ENCODE measurements at regions not wholly inside any gene's neighbourhood (a gene's known extent, or its start where the extent isn't known, plus 50 kb on each side); places are given as distances from the start of the nearest gene placed in this dataset.

- ChIA-PET CTCF (ENCODE audit: unreplicated experiment) (no interaction called here), POLR2A (no interaction called here)
- Histone ChIP-seq H3K79me2 (ENCODE audit: insufficient read depth, low read depth, low read length) (no peaks in the 10 kb centered on the region), H3K4me2 (ENCODE audit: low read length) (no peak overlapping the region), H3K36me3 (ENCODE audit: insufficient read depth, low read length) (no peaks in the 10 kb centered on the region), H3K4me3 (ENCODE audit: low read depth, low read length, poor library complexity, severe bottlenecking) (no peak overlapping the region), H3K4me1 (ENCODE audit: insufficient read depth, low read length, poor library complexity, severe bottlenecking) (no peaks in the 10 kb centered on the region), H3K27ac (ENCODE audit: low read depth, low read length, poor library complexity, severe bottlenecking) (no peak overlapping the region), H2AFZ (ENCODE audit: low read length) (no peak overlapping the region), H3K9me2 (ENCODE audit: insufficient read depth, low read length) (no peaks in the 10 kb centered on the region), H3K9me3 (ENCODE audit: low read length) (no peaks in the 10 kb centered on the region), H4K20me1 (ENCODE audit: insufficient read depth, low read length) (no peaks in the 10 kb centered on the region)
- BruUV-seq (replicated peaks) = no TSS peak
- DNase-seq (ENCODE audit: low spot score) = no peak
- TF ChIP-seq CTCF (conservative IDR thresholded peaks at IDR 0.05; ENCODE audit: low read length) (no peak), EZH2phosphoT487 (IDR thresholded peaks at IDR 0.05; ENCODE audit: borderline replicate concordance, low read depth, low read length) (no peak)
- intact Hi-C loops (cut with micrococcal nuclease; ENCODE audit: unreplicated experiment) = no loop called here
These were observed 176.9 kb downstream of the ASB1 start for GRCh38 chr2:238603596-238603995.

GRCh38 chr2:238606311-238606710, 179.6 kb downstream of the ASB1 start:
- TF ChIP-seq EZH2phosphoT487 (IDR thresholded peaks at IDR 0.05; ENCODE audit: borderline replicate concordance, low read depth, low read length) (no peak), CTCF (conservative IDR thresholded peaks at IDR 0.05; ENCODE audit: low read length) (no peak)
- Histone ChIP-seq H3K27ac (ENCODE audit: low read depth, low read length, poor library complexity, severe bottlenecking) (no peak overlapping the region), H3K4me2 (ENCODE audit: low read length) (no peak overlapping the region), H3K9me3 (ENCODE audit: low read length) (no peaks in the 10 kb centered on the region), H3K4me3 (ENCODE audit: low read depth, low read length, poor library complexity, severe bottlenecking) (no peak overlapping the region), H2AFZ (ENCODE audit: low read length) (no peak overlapping the region), H4K20me1 (ENCODE audit: insufficient read depth, low read length) (no peaks in the 10 kb centered on the region), H3K4me1 (ENCODE audit: insufficient read depth, low read length, poor library complexity, severe bottlenecking) (no peaks in the 10 kb centered on the region), H3K9me2 (ENCODE audit: insufficient read depth, low read length) (no peaks in the 10 kb centered on the region), H3K79me2 (ENCODE audit: insufficient read depth, low read depth, low read length) (no peaks in the 10 kb centered on the region), H3K36me3 (ENCODE audit: insufficient read depth, low read length) (no peaks in the 10 kb centered on the region)
- DNase-seq (ENCODE audit: low spot score) = no peak
- ChIA-PET POLR2A (no interaction called here), CTCF (ENCODE audit: unreplicated experiment) (no interaction called here)
- no TSS peak for BruUV-seq (replicated peaks)
- intact Hi-C loops (cut with micrococcal nuclease; ENCODE audit: unreplicated experiment) = no loop called here

- H3K79me2 ChIP-seq (ENCODE audit: insufficient read depth, low read depth, low read length) = no peaks in the 10 kb centered on the region
- H3K27ac ChIP-seq (ENCODE audit: low read depth, low read length, poor library complexity, severe bottlenecking) = no peak overlapping the region
- H3K4me2 ChIP-seq (ENCODE audit: low read length) = no peak overlapping the region
- no peak for DNase-seq (ENCODE audit: low spot score)
- H2AFZ ChIP-seq (ENCODE audit: low read length) = no peak overlapping the region
- H3K36me3 ChIP-seq (ENCODE audit: insufficient read depth, low read length) = no peaks in the 10 kb centered on the region
- no TSS peak for BruUV-seq (replicated peaks)
- no peak for TF ChIP-seq EZH2phosphoT487 (IDR thresholded peaks at IDR 0.05; ENCODE audit: borderline replicate concordance, low read depth, low read length)
- TF ChIP-seq CTCF (conservative IDR thresholded peaks at IDR 0.05; ENCODE audit: low read length) = no peak
- no peaks in the 10 kb centered on the region for H3K9me3 ChIP-seq (ENCODE audit: low read length)
- H3K9me2 ChIP-seq (ENCODE audit: insufficient read depth, low read length) = no peaks in the 10 kb centered on the region
- CTCF ChIA-PET (ENCODE audit: unreplicated experiment) = no interaction called here
- intact Hi-C loops (cut with micrococcal nuclease; ENCODE audit: unreplicated experiment) = no loop called here
- H4K20me1 ChIP-seq (ENCODE audit: insufficient read depth, low read length) = no peaks in the 10 kb centered on the region
- no peaks in the 10 kb centered on the region for H3K4me1 ChIP-seq (ENCODE audit: insufficient read depth, low read length, poor library complexity, severe bottlenecking)
- no peak overlapping the region for H3K4me3 ChIP-seq (ENCODE audit: low read depth, low read length, poor library complexity, severe bottlenecking)
- POLR2A ChIA-PET = no interaction called here
These were observed 186.9 kb downstream of the ASB1 start for GRCh38 chr2:238613610-238614009.

Measured in OCI-LY7 (cell line).